Esophagus muscularis mucosa (tissue), 3 donors: ENCODE measurements at regions not wholly inside any gene's neighbourhood (a gene's known extent, or its start where the extent isn't known, plus 50 kb on each side); places are given as distances from the start of the nearest gene placed in this dataset.

ENCODE experiments used
- CTCF ChIP-seq, 3 experiments: fragments of 200-600 bp in 2 of 3; fragments of 450-650 bp in 1 of 3; sonication (generic) in 2 of 3; IDR thresholded peaks; one replicate each; pipeline ENCODE4 v1.5.1; 2017 to 2019; ENCODE audit warnings: antibody characterized with exemption in 3 of 3, mild to moderate bottlenecking in 2 of 3, moderate library complexity in 1 of 3
- POLR2A ChIP-seq: fragments of 450-650 bp; IDR thresholded peaks from one replicate; pipeline ENCODE4 v1.6.1; 2017; ENCODE audit warnings: antibody characterized with exemption, moderate library complexity, mild to moderate bottlenecking, low read depth

GRCh38 chrX:76509775-76510174 is 82.3 kb downstream of the MAGEE1 start:
- TF ChIP-seq CTCF (IDR thresholded peaks at IDR 0.05) (no peak), POLR2A (no peak)
